ENCODE measurements at regions not wholly inside any gene's neighbourhood (a gene's known extent, or its start where the extent isn't known, plus 50 kb on each side); places are given as distances from the start of the nearest gene placed in this dataset.

- no peak for DNase-seq (ENCODE audit: low spot score in 2 of 2)
- in situ Hi-C loops (cut with MboI; ENCODE audit: low sequenced_read_pairs), result loop anchor here (10.0 to 25.0 kb wide), 2 partner anchors 431 to 926 kb away; partner anchors contain the start of gene GABRA5
- H3K4me1 ChIP-seq, result peaks cover 9% of the 10 kb centered on the region
Observed at GRCh38 chr15:25936004-25936403, 72.9 kb upstream of the ATP10A start.

DNA sequence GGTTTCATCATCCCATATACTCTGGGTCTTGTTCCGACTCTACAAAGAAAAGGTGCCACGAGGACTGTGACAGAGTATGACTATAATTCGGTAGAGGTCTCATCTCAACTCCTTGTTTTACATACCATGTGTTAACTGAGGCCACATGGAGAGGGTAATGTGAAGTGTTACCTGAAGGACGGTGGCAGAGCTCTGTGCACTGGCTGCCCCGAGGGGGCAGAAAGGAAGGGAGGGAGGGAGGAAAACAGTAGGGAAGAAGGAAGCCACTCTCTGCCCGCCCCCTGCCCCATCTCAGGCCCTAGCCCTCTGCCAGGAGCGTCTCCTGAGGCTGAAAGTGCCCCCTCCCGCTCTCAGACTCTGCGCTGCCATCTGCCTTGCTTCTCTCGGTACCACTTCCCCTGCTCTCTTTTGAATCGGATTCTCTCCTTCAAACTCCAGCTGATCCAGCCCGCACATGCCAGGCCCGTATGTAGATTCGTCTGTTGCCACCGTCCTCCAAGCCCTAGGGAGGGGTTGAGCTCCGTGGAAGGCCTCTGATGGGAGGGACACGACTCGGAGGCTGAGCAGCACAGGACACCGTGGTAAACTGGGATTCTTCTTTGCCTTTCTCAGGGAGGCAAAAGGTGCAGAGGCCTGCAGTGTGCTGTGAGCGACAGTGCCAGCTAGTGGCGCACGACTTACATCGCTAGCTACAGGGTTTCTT, 70.5 kb upstream of the ATP10A start:
- no peak overlapping the region for H3K4me3 ChIP-seq
- in situ Hi-C loops (cut with MboI; ENCODE audit: low sequenced_read_pairs), result loop anchor here (10.0 to 25.0 kb wide), 2 partner anchors 429 to 929 kb away; partner anchors contain the start of gene GABRA5
- DNase-seq (ENCODE audit: low spot score in 2 of 2), result peak; percentile 83 to 85

More at GRCh38 chr15:25936004-25936403, 72.9 kb upstream of the ATP10A start:
- no peaks in the 10 kb centered on the region for H3K27me3 ChIP-seq (ENCODE audit: low read depth)
- no peaks in the 10 kb centered on the region for H3K9me3 ChIP-seq
- no peaks in the 10 kb centered on the region for H3K36me3 ChIP-seq (replicated peaks)
- no peak overlapping the region for H3K4me3 ChIP-seq

GRCh38 chr15:25932696-25933095, 69.6 kb upstream of the ATP10A start:
- H3K9me3 ChIP-seq, result no peaks in the 10 kb centered on the region
- no peaks in the 10 kb centered on the region for H3K27me3 ChIP-seq (ENCODE audit: low read depth)
- no peak for DNase-seq (ENCODE audit: low spot score in 2 of 2)
- in situ Hi-C loops (cut with MboI; ENCODE audit: low sequenced_read_pairs), result loop anchor here (10.0 to 25.0 kb wide), 2 partner anchors 428 to 930 kb away; partner anchors contain the start of gene GABRA5
- H3K4me3 ChIP-seq, result no peak overlapping the region
- peaks cover 9% of the 10 kb centered on the region for H3K4me1 ChIP-seq
- H3K36me3 ChIP-seq (replicated peaks), result no peaks in the 10 kb centered on the region

More for the DNA sequence above, 70.5 kb upstream of the ATP10A start:
- Histone ChIP-seq H3K27me3 (ENCODE audit: low read depth) (no peaks in the 10 kb centered on the region), H3K4me1 (peaks cover 9% of the 10 kb centered on the region), H3K9me3 (no peaks in the 10 kb centered on the region), H3K36me3 (replicated peaks) (no peaks in the 10 kb centered on the region)

DNA sequence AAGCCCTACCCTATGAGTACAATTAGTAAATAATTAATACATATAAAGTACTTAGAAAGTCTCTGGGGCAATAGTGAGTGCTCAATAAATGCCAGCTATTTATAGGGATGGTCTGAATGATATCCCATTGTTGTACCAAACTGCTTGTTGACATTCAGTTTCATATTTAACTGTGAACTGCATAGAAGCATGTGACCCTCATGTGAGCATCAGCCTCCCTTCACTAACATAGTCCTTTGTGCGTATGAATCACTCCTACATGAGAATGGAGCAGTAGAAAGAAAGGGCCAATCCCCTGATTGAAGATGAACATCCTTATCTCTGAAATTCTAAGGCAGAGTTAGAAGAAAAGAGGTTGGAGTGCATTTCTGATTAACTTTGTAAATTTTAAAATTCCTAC, 68.7 kb upstream of the ATP10A start:
- Histone ChIP-seq H3K27me3 (ENCODE audit: low read depth) (no peaks in the 10 kb centered on the region), H3K36me3 (replicated peaks) (no peaks in the 10 kb centered on the region), H3K9me3 (no peaks in the 10 kb centered on the region), H3K4me3 (no peak overlapping the region), H3K4me1 (peaks cover 9% of the 10 kb centered on the region)
- no peak for DNase-seq (ENCODE audit: low spot score in 2 of 2)
- in situ Hi-C loops (cut with MboI; ENCODE audit: low sequenced_read_pairs), result loop anchor here (10.0 to 25.0 kb wide), 2 partner anchors 427 to 930 kb away; partner anchors contain the start of gene GABRA5

DNA sequence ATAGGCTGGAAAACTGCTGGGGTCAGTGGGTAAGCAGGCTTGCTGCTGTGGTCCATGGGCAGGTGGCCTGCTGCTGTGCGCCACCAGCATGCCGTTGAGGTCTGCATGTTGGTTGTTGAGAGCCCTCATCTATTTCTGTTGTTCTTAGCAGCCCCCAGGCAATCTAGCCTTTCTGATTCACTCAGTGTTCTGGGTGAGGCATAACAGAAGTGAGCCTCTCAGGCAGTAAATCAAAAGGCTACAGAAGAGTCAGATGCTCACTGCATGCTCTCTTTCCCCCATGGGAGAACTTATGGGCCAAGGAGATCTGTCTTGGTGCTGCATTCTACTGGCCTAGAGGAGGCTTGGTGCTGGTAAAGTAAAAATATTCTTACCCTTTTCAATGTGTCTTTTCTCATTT, 67.8 kb upstream of the ATP10A start:
- no peak for DNase-seq (ENCODE audit: low spot score in 2 of 2)
- Histone ChIP-seq H3K4me3 (no peak overlapping the region), H3K36me3 (replicated peaks) (no peaks in the 10 kb centered on the region), H3K9me3 (no peaks in the 10 kb centered on the region), H3K4me1 (peaks cover 9% of the 10 kb centered on the region), H3K27me3 (ENCODE audit: low read depth) (no peaks in the 10 kb centered on the region)
- in situ Hi-C loops (cut with MboI; ENCODE audit: low sequenced_read_pairs), result loop anchor here (10.0 to 25.0 kb wide), 2 partner anchors 426 to 931 kb away; partner anchors contain the start of gene GABRA5

Measured in HAP-1 (cell line).